GM23338 (cell line): ENCODE measurements at regions not wholly inside any gene's neighbourhood (a gene's known extent, or its start where the extent isn't known, plus 50 kb on each side); places are given as distances from the start of the nearest gene placed in this dataset.

ENCODE experiments used
- ATAC-seq: fragments of 200-7000 bp; cut with Tn5 transposase; 3 replicates; pipeline ENCODE4 v1.9.1; 2020
- DNase-seq: peaks from one replicate; pipeline ENCODE4 v3.0.0-alpha.2; 2015; ENCODE audit warnings: low spot score
- H2AFZ ChIP-seq: fragments of 200-600 bp; sonication (generic); 2 replicates; pipeline ENCODE4 v1.8.0; 2016; ENCODE audit warnings: antibody characterized with exemption, mild to moderate bottlenecking, moderate library complexity
- H3F3A ChIP-seq: fragments of 200-600 bp; sonication (generic); replicated peaks from 2 replicates; pipeline ENCODE4 v1.8.0; 2017; ENCODE audit warnings: antibody characterized with exemption, mixed run types, low read depth
- H3K27ac ChIP-seq: fragments of 200-600 bp; sonication (generic); 2 replicates; pipeline ENCODE4 v1.6.1; 2016; ENCODE audit warnings: low read depth
- H3K27me3 ChIP-seq: fragments of 200-600 bp; sonication (generic); 2 replicates; pipeline ENCODE4 v1.8.0; 2016; ENCODE audit warnings: mild to moderate bottlenecking, mixed run types, moderate library complexity; ENCODE audit not compliant: insufficient read depth
- H3K36me3 ChIP-seq: fragments of 200-600 bp; sonication (generic); 2 replicates; pipeline ENCODE4 v1.8.0; 2016; ENCODE audit warnings: mild to moderate bottlenecking; ENCODE audit not compliant: insufficient read depth
- H3K4me1 ChIP-seq: fragments of 200-600 bp; sonication (generic); 2 replicates; pipeline ENCODE4 v1.8.0; 2016; ENCODE audit warnings: mild to moderate bottlenecking, moderate library complexity; ENCODE audit not compliant: insufficient read depth
- H3K4me2 ChIP-seq: fragments of 200-600 bp; sonication (generic); 2 replicates; pipeline ENCODE4 v1.7.1; 2017; ENCODE audit warnings: mixed run types
- H3K4me3 ChIP-seq: fragments of 200-600 bp; sonication (generic); 2 replicates; pipeline ENCODE4 v1.6.1; 2016; ENCODE audit warnings: mixed run types
- H3K79me2 ChIP-seq: fragments of 200-600 bp; sonication (generic); replicated peaks from 2 replicates; pipeline ENCODE4 v1.8.0; 2017; ENCODE audit warnings: mild to moderate bottlenecking; ENCODE audit not compliant: insufficient read depth
- H3K9me2 ChIP-seq: fragments of 200-600 bp; sonication (generic); 2 replicates; pipeline ENCODE4 v1.8.0; 2017; ENCODE audit not compliant: insufficient read depth
- H4K20me1 ChIP-seq: fragments of 200-600 bp; sonication (generic); replicated peaks from 2 replicates; pipeline ENCODE4 v1.8.0; 2017; ENCODE audit warnings: mild to moderate bottlenecking; ENCODE audit not compliant: insufficient read depth
- H3K27ac Mint-ChIP-seq: 2 replicates; pipeline ENCODE4 v1.8.0; 2020; ENCODE audit warnings: inconsistent platforms, mild to moderate bottlenecking, moderate library complexity, mixed read lengths
- H3K27me3 Mint-ChIP-seq: 3 replicates; pipeline ENCODE4 v1.8.0; 2022; ENCODE audit warnings: low read depth, mild to moderate bottlenecking, moderate library complexity, mixed read lengths, inconsistent platforms; ENCODE audit not compliant: insufficient read depth, poor library complexity
- H3K36me3 Mint-ChIP-seq: 3 replicates; pipeline ENCODE4 v1.8.0; 2021; ENCODE audit warnings: low read depth, mild to moderate bottlenecking, inconsistent platforms, moderate library complexity, mixed read lengths
- H3K4me1 Mint-ChIP-seq: 3 replicates; pipeline ENCODE4 v1.8.0; 2020; ENCODE audit warnings: mild to moderate bottlenecking, inconsistent platforms, mixed read lengths
- H3K4me3 Mint-ChIP-seq: 3 replicates; pipeline ENCODE4 v1.8.0; 2021; ENCODE audit warnings: moderate library complexity, mild to moderate bottlenecking, inconsistent platforms, mixed read lengths
- H3K9me3 Mint-ChIP-seq: 3 replicates; pipeline ENCODE4 v1.8.0; 2020; ENCODE audit warnings: moderate library complexity, mild to moderate bottlenecking, inconsistent platforms, mixed read lengths
- CREB1 ChIP-seq: fragments of 250-450 bp; sonication (Bioruptor Pico); IDR thresholded peaks from 2 replicates; pipeline ENCODE4 v1.5.0; 2020; ENCODE audit warnings: low read depth, mild to moderate bottlenecking, moderate library complexity
- ETS1 ChIP-seq: IDR thresholded peaks from 2 replicates; pipeline ENCODE4 v1.6.1; 2016; ENCODE audit warnings: antibody characterized with exemption
- EZH2 ChIP-seq: fragments of 200-600 bp; sonication (generic); IDR thresholded peaks from one replicate; pipeline ENCODE4 v1.8.0; 2017; ENCODE audit warnings: antibody characterized with exemption, mild to moderate bottlenecking, low read depth; ENCODE audit not compliant: unreplicated experiment
- EZH2phosphoT487 ChIP-seq: fragments of 200-600 bp; sonication (generic); IDR thresholded peaks from one replicate; pipeline ENCODE4 v1.8.1; 2018; ENCODE audit warnings: antibody characterized with exemption; ENCODE audit not compliant: unreplicated experiment
- JUNB ChIP-seq: IDR thresholded peaks from one replicate; pipeline ENCODE4 v1.6.1; 2016; ENCODE audit warnings: antibody characterized with exemption; ENCODE audit not compliant: unreplicated experiment
- NANOG ChIP-seq: IDR thresholded peaks from 2 replicates; pipeline ENCODE4 v1.6.1; 2016; ENCODE audit warnings: antibody characterized with exemption, borderline replicate concordance
- POLR2AphosphoS5 ChIP-seq: IDR thresholded peaks from 2 replicates; pipeline ENCODE4 v1.6.1; 2016; ENCODE audit warnings: antibody characterized with exemption, low read depth
- REST ChIP-seq: IDR thresholded peaks from one replicate; pipeline ENCODE4 v1.6.1; 2018; ENCODE audit warnings: antibody characterized with exemption; ENCODE audit not compliant: unreplicated experiment
- STAT1 ChIP-seq: IDR thresholded peaks from one replicate; pipeline ENCODE4 v1.6.1; 2016; ENCODE audit warnings: antibody characterized with exemption; ENCODE audit not compliant: unreplicated experiment
- ZNF114 ChIP-seq: fragments of 250-450 bp; sonication (Bioruptor Pico); IDR thresholded peaks from 2 replicates; pipeline ENCODE4 v1.5.0; 2020; ENCODE audit warnings: mild to moderate bottlenecking, moderate library complexity
- ZNF331 ChIP-seq: fragments of 250-450 bp; sonication (Bioruptor Pico); IDR thresholded peaks from 2 replicates; pipeline ENCODE4 v1.5.0; 2020; ENCODE audit warnings: low read depth, mild to moderate bottlenecking, moderate library complexity
- TF ChIP-seq, protein P1 (sequence below), 2 experiments: fragments of 200-600 bp in 1 of 2; sonication (generic) in 1 of 2; conservative IDR thresholded peaks; 2 replicates each; pipeline versions ENCODE4 v1.5.1 to v1.6.1; 2016 to 2017; ENCODE audit warnings: antibody characterized with exemption in 2 of 2, low read depth in 2 of 2, mild to moderate bottlenecking in 2 of 2, moderate library complexity in 1 of 2
- TF ChIP-seq, protein P2 (sequence below): fragments of 250-450 bp; sonication (Bioruptor Pico); IDR thresholded peaks from 2 replicates; pipeline ENCODE4 v1.5.0; 2020; ENCODE audit warnings: mild to moderate bottlenecking, moderate library complexity

- H3K36me3 Mint-ChIP-seq, result peaks cover 9% of the 10 kb centered on the region
- Histone ChIP-seq H3K79me2 (no peaks in the 10 kb centered on the region), H4K20me1 (no peaks in the 10 kb centered on the region), H3K4me2 (no peak overlapping the region), H3K4me1 (peaks cover 2% of the 10 kb centered on the region; the same call in 1 of the 2 replicates), H3K9me2 (no peaks in the 10 kb centered on the region), H3K27ac (no peak overlapping the region), H3K36me3 (no peaks in the 10 kb centered on the region), H2AFZ (no peak overlapping the region), H3F3A (no peaks in the 10 kb centered on the region), H3K27me3 (no peaks in the 10 kb centered on the region), H3K4me3 (no peak overlapping the region)
- H3K4me1 Mint-ChIP-seq, result peaks cover 16% of the 10 kb centered on the region
- ATAC-seq (no peak), DNase-seq (no peak)
- peaks cover 13% of the 10 kb centered on the region for H3K27me3 Mint-ChIP-seq
- no peak overlapping the region for H3K27ac Mint-ChIP-seq
- TF ChIP-seq, protein P1, sequence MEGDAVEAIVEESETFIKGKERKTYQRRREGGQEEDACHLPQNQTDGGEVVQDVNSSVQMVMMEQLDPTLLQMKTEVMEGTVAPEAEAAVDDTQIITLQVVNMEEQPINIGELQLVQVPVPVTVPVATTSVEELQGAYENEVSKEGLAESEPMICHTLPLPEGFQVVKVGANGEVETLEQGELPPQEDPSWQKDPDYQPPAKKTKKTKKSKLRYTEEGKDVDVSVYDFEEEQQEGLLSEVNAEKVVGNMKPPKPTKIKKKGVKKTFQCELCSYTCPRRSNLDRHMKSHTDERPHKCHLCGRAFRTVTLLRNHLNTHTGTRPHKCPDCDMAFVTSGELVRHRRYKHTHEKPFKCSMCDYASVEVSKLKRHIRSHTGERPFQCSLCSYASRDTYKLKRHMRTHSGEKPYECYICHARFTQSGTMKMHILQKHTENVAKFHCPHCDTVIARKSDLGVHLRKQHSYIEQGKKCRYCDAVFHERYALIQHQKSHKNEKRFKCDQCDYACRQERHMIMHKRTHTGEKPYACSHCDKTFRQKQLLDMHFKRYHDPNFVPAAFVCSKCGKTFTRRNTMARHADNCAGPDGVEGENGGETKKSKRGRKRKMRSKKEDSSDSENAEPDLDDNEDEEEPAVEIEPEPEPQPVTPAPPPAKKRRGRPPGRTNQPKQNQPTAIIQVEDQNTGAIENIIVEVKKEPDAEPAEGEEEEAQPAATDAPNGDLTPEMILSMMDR (conservative IDR thresholded peaks at IDR 0.05; ENCODE audit: low read depth in 2 of 2), result no peak
- TF ChIP-seq EZH2phosphoT487, result no peak
- TF ChIP-seq POLR2AphosphoS5, result no peak
- TF ChIP-seq CREB1 (CRISPR knock-in tag), result no peak
- no peak for TF ChIP-seq ZNF331
- TF ChIP-seq REST, result no peak
- TF ChIP-seq STAT1, result no peak
- TF ChIP-seq ZNF114 (CRISPR knock-in tag), result no peak
- TF ChIP-seq, protein P2, sequence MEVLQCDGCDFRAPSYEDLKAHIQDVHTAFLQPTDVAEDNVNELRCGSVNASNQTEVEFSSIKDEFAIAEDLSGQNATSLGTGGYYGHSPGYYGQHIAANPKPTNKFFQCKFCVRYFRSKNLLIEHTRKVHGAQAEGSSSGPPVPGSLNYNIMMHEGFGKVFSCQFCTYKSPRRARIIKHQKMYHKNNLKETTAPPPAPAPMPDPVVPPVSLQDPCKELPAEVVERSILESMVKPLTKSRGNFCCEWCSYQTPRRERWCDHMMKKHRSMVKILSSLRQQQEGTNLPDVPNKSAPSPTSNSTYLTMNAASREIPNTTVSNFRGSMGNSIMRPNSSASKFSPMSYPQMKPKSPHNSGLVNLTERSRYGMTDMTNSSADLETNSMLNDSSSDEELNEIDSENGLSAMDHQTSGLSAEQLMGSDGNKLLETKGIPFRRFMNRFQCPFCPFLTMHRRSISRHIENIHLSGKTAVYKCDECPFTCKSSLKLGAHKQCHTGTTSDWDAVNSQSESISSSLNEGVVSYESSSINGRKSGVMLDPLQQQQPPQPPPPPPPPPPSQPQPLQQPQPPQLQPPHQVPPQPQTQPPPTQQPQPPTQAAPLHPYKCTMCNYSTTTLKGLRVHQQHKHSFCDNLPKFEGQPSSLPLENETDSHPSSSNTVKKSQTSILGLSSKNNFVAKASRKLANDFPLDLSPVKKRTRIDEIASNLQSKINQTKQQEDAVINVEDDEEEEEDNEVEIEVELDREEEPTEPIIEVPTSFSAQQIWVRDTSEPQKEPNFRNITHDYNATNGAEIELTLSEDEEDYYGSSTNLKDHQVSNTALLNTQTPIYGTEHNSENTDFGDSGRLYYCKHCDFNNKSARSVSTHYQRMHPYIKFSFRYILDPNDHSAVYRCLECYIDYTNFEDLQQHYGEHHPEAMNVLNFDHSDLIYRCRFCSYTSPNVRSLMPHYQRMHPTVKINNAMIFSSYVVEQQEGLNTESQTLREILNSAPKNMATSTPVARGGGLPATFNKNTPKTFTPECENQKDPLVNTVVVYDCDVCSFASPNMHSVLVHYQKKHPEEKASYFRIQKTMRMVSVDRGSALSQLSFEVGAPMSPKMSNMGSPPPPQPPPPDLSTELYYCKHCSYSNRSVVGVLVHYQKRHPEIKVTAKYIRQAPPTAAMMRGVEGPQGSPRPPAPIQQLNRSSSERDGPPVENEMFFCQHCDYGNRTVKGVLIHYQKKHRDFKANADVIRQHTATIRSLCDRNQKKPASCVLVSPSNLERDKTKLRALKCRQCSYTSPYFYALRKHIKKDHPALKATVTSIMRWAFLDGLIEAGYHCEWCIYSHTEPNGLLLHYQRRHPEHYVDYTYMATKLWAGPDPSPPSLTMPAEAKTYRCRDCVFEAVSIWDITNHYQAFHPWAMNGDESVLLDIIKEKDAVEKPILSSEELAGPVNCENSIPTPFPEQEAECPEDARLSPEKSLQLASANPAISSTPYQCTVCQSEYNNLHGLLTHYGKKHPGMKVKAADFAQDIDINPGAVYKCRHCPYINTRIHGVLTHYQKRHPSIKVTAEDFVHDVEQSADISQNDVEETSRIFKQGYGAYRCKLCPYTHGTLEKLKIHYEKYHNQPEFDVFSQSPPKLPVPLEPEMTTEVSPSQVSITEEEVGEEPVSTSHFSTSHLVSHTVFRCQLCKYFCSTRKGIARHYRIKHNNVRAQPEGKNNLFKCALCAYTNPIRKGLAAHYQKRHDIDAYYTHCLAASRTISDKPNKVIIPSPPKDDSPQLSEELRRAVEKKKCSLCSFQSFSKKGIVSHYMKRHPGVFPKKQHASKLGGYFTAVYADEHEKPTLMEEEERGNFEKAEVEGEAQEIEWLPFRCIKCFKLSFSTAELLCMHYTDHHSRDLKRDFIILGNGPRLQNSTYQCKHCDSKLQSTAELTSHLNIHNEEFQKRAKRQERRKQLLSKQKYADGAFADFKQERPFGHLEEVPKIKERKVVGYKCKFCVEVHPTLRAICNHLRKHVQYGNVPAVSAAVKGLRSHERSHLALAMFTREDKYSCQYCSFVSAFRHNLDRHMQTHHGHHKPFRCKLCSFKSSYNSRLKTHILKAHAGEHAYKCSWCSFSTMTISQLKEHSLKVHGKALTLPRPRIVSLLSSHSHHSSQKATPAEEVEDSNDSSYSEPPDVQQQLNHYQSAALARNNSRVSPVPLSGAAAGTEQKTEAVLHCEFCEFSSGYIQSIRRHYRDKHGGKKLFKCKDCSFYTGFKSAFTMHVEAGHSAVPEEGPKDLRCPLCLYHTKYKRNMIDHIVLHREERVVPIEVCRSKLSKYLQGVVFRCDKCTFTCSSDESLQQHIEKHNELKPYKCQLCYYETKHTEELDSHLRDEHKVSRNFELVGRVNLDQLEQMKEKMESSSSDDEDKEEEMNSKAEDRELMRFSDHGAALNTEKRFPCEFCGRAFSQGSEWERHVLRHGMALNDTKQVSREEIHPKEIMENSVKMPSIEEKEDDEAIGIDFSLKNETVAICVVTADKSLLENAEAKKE (CRISPR knock-in tag), result no peak
- no peak for TF ChIP-seq EZH2
- no peak for TF ChIP-seq ETS1
- TF ChIP-seq NANOG, result no peak
- TF ChIP-seq JUNB, result no peak
- peaks cover 11% of the 10 kb centered on the region for H3K9me3 Mint-ChIP-seq
- H3K4me3 Mint-ChIP-seq, result no peak overlapping the region
Measured at GRCh38 chr17:77879896-77880280, 78.6 kb upstream of the TNRC6C start.
